Esophagus (tissue), 2 donors: ENCODE measurements at regions not wholly inside any gene's neighbourhood (a gene's known extent, or its start where the extent isn't known, plus 50 kb on each side); places are given as distances from the start of the nearest gene placed in this dataset.

Experiments
- H3K27ac ChIP-seq, 2 donors: one replicate each; pipeline ENCODE4 v1.5.1; 2013; ENCODE audit warnings: low read depth in 2 of 2, mild to moderate bottlenecking in 2 of 2, inconsistent platforms in 1 of 2, low read length in 1 of 2, moderate library complexity in 1 of 2
- H3K27me3 ChIP-seq, 2 donors: one replicate each; pipeline ENCODE4 v1.6.1; 2013; ENCODE audit warnings: low read length in 2 of 2, control low read depth in 1 of 2, mild to moderate bottlenecking in 1 of 2; ENCODE audit not compliant: insufficient read depth in 2 of 2, control insufficient read depth in 1 of 2
- H3K36me3 ChIP-seq, 2 donors: one replicate each; pipeline ENCODE4 v1.6.1; 2013; ENCODE audit warnings: low read length in 1 of 2; ENCODE audit not compliant: control insufficient read depth in 2 of 2, insufficient read depth in 2 of 2
- H3K4me1 ChIP-seq, 2 donors: one replicate each; pipeline ENCODE4 v1.6.1; 2013; ENCODE audit warnings: low read length in 1 of 2; ENCODE audit not compliant: control insufficient read depth in 2 of 2, insufficient read depth in 2 of 2
- H3K4me3 ChIP-seq, 2 donors: one replicate each; pipeline ENCODE4 v1.5.1; 2013; ENCODE audit warnings: low read length in 2 of 2, mild to moderate bottlenecking in 2 of 2, low read depth in 1 of 2, moderate library complexity in 1 of 2
- H3K9me3 ChIP-seq, 2 donors: one replicate each; pipeline ENCODE4 v1.6.1; 2013; ENCODE audit warnings: mild to moderate bottlenecking in 2 of 2, low read depth in 1 of 2, low read length in 1 of 2, moderate library complexity in 1 of 2; ENCODE audit not compliant: control insufficient read depth in 2 of 2, insufficient read depth in 1 of 2
- WGBS, 2 donors: extraction: QIAGEN DNeasy Blood & Tissue Kit; methylation state at CpG; one replicate each; pipeline ENCODE4 v1.1.7; 2013; 5-methylcytosine and 5-hydroxymethylcytosine counted together
- donor health status: healthy with polysubstance abuse.
- donor health status: Bipolar disorder and iron deficiency.

GRCh38 chr18:57910134-57910533 lies 107.0 kb upstream of the ATP8B1 start:
- Histone ChIP-seq H3K27me3 (no peaks in the 10 kb centered on the region), H3K36me3 (no peaks in the 10 kb centered on the region), H3K27ac (peak overlapping the region in 1 of 2 donors; percentile 18), H3K9me3 (no peaks in the 10 kb centered on the region), H3K4me1 (peaks cover 0 to 2% of the 10 kb centered on the region in 2 donors), H3K4me3 (no peak overlapping the region)
- WGBS, 2 donors: 82 to 85% methylated on average over 2 of the region's 2 CpGs

GRCh38 chr18:57909620-57910019 lies 106.5 kb upstream of the ATP8B1 start:
- 56 to 57% methylated on average over 7 of the region's 7 CpGs for WGBS, 2 donors
- Histone ChIP-seq H3K27me3 (no peaks in the 10 kb centered on the region), H3K9me3 (no peaks in the 10 kb centered on the region), H3K36me3 (no peaks in the 10 kb centered on the region), H3K4me1 (peaks cover 0 to 2% of the 10 kb centered on the region in 2 donors), H3K4me3 (no peak overlapping the region), H3K27ac (peak overlapping the region in 1 of 2 donors; percentile 28)

DNA sequence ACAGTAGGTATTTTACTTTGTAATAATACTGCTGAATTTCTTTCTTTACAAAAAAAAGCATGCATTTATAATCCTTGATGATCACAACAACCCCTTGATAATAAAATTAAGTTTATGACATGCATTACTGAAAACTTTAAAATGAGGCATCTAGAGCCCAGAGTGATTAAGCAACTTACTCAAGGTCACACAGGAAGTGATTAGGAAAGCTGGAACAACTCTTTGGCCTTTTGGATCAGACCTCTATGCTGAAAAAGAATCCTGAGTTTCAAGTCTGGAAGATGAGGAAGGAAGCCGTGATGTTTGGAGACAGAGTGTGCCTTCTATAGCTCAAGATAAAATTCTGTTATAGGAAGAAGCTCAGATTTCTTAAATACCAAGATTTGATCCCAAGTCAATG lies 105.0 kb upstream of the ATP8B1 start:
- H3K27me3 ChIP-seq: no peaks in the 10 kb centered on the region
- H3K9me3 ChIP-seq: no peaks in the 10 kb centered on the region
- peaks cover 0 to 2% of the 10 kb centered on the region in 2 donors for H3K4me1 ChIP-seq
- 69 to 82% methylated on average over 1 of the region's 1 CpG for WGBS, 2 donors
- no peaks in the 10 kb centered on the region for H3K36me3 ChIP-seq
- no peak overlapping the region for H3K27ac ChIP-seq
- no peak overlapping the region for H3K4me3 ChIP-seq

- no peaks in the 10 kb centered on the region for H3K27me3 ChIP-seq
- WGBS, 2 donors: 77 to 81% methylated on average over 4 of the region's 4 CpGs
- no peak overlapping the region for H3K27ac ChIP-seq
- peaks cover 2% of the 10 kb centered on the region in 2 donors for H3K4me1 ChIP-seq
- no peak overlapping the region for H3K4me3 ChIP-seq
- H3K36me3 ChIP-seq: no peaks in the 10 kb centered on the region
- no peaks in the 10 kb centered on the region for H3K9me3 ChIP-seq
Observed at GRCh38 chr18:57907550-57907949, 104.4 kb upstream of the ATP8B1 start.

DNA sequence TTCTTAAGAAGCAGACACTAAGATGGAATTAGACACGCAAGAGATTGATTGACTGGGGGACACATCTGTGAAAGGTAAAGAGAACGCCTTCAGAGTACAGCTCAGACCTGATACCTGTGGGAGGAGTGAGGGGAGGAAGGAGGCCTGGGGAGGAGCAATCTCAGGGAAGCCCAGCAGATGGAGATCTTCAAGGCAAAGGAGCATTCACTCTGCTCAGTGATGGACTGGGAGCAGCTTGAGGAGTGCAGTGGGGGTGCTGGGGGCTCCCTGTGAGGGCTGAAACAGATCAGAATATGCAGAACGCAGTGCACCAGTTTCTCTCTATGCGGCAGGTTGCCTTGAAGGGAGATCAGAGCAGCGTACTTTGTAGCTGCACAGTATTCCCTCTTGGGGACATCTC lies 103.7 kb upstream of the ATP8B1 start:
- no peaks in the 10 kb centered on the region for H3K27me3 ChIP-seq
- no peak overlapping the region for H3K4me3 ChIP-seq
- no peaks in the 10 kb centered on the region for H3K9me3 ChIP-seq
- H3K27ac ChIP-seq: no peak overlapping the region
- H3K36me3 ChIP-seq: no peaks in the 10 kb centered on the region
- whole genome bisulfite sequencing, 2 donors: 79 to 86% methylated on average over 3 to 5 of the region's 5 CpGs
- peaks cover 2 to 4% of the 10 kb centered on the region in 2 donors for H3K4me1 ChIP-seq

DNA sequence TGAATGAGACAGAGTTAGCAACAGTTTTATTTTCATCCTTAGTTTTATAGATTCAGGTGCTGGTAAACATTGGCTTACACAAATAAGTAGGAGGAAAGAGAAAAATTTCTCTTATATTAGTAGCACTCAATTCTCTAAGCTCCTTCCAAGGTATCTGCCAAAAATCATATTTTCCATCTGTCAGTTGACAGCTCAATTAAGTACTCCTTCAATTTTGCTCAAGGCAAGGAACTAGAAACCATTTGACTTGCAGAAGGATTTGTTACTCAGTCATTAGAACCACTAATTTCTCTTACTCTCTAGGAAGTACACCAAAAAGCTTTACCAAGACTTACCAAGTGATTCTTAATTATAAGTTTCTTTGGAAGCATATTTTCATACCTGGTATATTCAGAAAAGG lies 101.4 kb upstream of the ATP8B1 start:
- Histone ChIP-seq H3K27ac (no peak overlapping the region), H3K36me3 (no peaks in the 10 kb centered on the region)

DNA sequence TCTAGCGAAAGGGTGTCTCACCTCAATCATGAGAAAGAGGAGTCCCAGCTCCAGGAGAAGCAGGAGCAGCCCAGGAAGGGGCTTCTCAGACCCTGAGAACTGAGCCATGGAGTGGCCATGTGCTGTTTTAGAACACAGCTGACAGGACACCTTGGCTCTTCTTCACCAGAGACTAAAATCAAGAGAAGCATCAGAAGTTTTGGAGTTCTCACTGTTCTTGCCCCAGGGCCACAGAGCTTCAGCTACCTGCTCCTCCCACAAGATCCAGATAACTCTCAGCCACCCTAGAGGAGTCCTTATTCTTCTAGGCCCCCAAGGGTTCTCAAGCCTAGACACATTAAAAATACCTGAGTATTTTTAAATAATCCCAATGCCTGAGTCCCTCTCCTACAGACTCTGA lies 99.6 kb upstream of the ATP8B1 start:
- 85 to 100% methylated on average over 1 of the region's 1 CpG for WGBS, 2 donors
- H3K27ac ChIP-seq: peak overlapping the region; percentile 73 to 90
- peaks cover 2 to 4% of the 10 kb centered on the region in 2 donors for H3K4me1 ChIP-seq
- H3K9me3 ChIP-seq: no peaks in the 10 kb centered on the region
- no peaks in the 10 kb centered on the region for H3K27me3 ChIP-seq
- H3K36me3 ChIP-seq: no peaks in the 10 kb centered on the region
- no peak overlapping the region for H3K4me3 ChIP-seq

More for the DNA sequence above, 101.4 kb upstream of the ATP8B1 start:
- Histone ChIP-seq H3K4me3 (no peak overlapping the region), H3K9me3 (no peaks in the 10 kb centered on the region), H3K4me1 (peaks cover 2 to 4% of the 10 kb centered on the region in 2 donors), H3K27me3 (no peaks in the 10 kb centered on the region)

DNA sequence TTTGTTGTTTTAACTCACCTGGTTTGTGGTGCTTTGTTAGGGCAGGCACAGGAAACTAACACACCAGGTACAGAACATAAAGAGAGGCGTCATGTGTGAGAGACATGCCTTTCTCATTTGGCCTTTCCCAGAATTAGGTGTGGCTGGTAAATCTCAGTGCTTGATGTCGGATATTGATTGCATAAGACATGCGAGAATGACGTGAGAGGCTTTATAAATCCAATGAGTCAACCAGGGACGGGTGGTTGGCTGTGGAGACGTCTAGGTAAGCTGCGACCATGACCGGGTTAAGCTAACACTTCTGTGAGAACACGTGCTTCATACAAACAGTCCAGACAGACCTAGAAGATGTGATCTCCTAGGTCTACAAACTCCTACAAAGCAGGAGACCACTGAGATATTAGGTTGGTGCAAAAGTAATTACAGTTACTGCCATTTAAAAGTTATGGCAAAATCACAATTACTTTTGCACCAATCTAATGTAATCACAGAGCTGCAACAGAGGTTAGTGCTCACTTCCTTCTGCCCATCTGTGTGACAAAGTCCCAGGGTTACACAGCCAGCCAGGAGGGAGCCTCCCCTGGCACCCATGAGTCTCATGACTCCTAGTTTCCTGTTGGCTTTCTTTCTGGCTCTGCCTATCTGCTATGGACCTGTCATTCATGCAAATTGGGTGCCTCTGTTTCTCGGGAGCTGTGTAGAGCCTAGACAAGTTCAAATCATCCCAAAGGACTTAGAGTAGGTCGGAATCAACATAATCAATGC lies 98.9 kb upstream of the ATP8B1 start:
- Histone ChIP-seq H3K4me3 (no peak overlapping the region), H3K9me3 (no peaks in the 10 kb centered on the region), H3K27me3 (no peaks in the 10 kb centered on the region), H3K4me1 (peaks cover 2 to 4% of the 10 kb centered on the region in 2 donors), H3K27ac (peak overlapping the region; percentile 91 to 92), H3K36me3 (no peaks in the 10 kb centered on the region)
- 50 to 53% methylated on average over 11 of the region's 11 CpGs for WGBS, 2 donors

DNA sequence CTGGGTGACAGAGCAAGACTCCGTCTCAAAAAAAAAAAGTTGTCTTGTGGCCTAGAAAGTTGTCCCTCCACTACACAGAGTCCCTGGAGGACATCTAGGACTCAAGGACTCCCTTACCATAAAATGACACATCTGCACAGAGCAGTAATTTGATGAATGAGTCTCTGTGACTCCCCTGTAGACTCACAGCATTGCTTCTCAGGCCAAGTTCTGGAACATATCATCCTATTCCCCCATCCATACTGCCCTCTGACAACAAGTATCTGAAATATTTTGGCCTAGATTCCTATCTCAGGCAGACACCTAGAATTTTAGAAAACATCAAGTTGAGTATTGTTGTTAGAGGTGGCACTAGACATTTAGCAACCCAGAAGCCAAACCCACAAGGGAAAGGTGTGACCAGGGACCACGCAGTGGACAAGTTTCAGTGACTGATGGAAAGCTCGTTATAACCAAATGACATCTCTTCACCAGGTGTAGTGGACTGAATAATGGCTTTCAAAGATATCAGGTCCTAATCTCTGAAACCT lies 97.9 kb upstream of the ATP8B1 start:
- Histone ChIP-seq H3K27me3 (no peaks in the 10 kb centered on the region), H3K36me3 (no peaks in the 10 kb centered on the region), H3K27ac (peak overlapping the region; percentile 89 to 91), H3K4me1 (peaks cover 2 to 4% of the 10 kb centered on the region in 2 donors), H3K9me3 (no peaks in the 10 kb centered on the region), H3K4me3 (no peak overlapping the region)
- 72 to 88% methylated on average over 3 of the region's 3 CpGs for WGBS, 2 donors
